Mesothelial cell of epicardium (in vitro differentiated cells): ENCODE measurements at regions not wholly inside any gene's neighbourhood (a gene's known extent, or its start where the extent isn't known, plus 50 kb on each side); places are given as distances from the start of the nearest gene placed in this dataset.

Experiments
- DNase-seq, 2 experiments: peaks; one replicate each; pipeline ENCODE4 v3.0.0; 2021; ENCODE audit warnings: low spot score in 2 of 2; ENCODE audit not compliant: unreplicated experiment in 2 of 2
- H3K27ac Mint-ChIP-seq: 2 replicates; pipeline ENCODE4 v1.8.0; 2021; ENCODE audit warnings: mixed read lengths
- H3K27me3 Mint-ChIP-seq: 2 replicates; pipeline ENCODE4 v1.8.0; 2021; ENCODE audit warnings: low read depth, mixed read lengths
- H3K36me3 Mint-ChIP-seq: 2 replicates; pipeline ENCODE4 v1.8.0; 2021; ENCODE audit warnings: mixed read lengths
- H3K4me1 Mint-ChIP-seq: 2 replicates; pipeline ENCODE4 v1.8.0; 2021; ENCODE audit warnings: mixed read lengths
- H3K4me3 Mint-ChIP-seq: 2 replicates; pipeline ENCODE4 v1.8.0; 2021; ENCODE audit warnings: mild to moderate bottlenecking, moderate library complexity, mixed read lengths
- H3K9me3 Mint-ChIP-seq: 2 replicates; pipeline ENCODE4 v1.8.0; 2021; ENCODE audit warnings: mixed read lengths
- TF ChIP-seq, protein P1 (sequence below): fragments of 200-600 bp; sonication (generic); IDR thresholded peaks from one replicate; pipeline ENCODE4 v1.5.0; 2021; ENCODE audit warnings: antibody characterized with exemption; ENCODE audit not compliant: unreplicated experiment

DNA sequence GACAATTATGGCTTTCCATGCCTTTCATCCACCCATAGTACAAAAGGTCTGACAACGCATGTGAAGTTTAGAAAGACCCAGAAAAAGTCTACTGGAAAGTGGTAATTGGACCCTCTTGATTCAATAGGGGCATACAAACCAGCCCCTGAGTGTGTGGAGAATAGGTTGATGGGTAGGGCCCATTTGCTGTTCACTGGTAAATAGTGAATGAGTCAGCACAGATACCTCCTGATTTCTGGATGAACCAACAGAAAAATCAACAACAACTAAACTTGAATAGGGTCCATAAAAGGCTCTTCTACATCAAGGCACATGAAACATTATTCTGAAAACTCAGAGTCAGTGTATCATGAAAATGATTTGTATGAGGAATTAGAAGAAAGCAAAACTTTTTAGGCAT is 235.4 kb upstream of the SLC35B3 start:
- H3K36me3 Mint-ChIP-seq: no peaks in the 10 kb centered on the region
- no peaks in the 10 kb centered on the region for H3K9me3 Mint-ChIP-seq
- H3K4me3 Mint-ChIP-seq: no peak overlapping the region
- H3K4me1 Mint-ChIP-seq: no peaks in the 10 kb centered on the region
- no peak for DNase-seq
- H3K27me3 Mint-ChIP-seq: no peaks in the 10 kb centered on the region
- TF ChIP-seq, protein P1, sequence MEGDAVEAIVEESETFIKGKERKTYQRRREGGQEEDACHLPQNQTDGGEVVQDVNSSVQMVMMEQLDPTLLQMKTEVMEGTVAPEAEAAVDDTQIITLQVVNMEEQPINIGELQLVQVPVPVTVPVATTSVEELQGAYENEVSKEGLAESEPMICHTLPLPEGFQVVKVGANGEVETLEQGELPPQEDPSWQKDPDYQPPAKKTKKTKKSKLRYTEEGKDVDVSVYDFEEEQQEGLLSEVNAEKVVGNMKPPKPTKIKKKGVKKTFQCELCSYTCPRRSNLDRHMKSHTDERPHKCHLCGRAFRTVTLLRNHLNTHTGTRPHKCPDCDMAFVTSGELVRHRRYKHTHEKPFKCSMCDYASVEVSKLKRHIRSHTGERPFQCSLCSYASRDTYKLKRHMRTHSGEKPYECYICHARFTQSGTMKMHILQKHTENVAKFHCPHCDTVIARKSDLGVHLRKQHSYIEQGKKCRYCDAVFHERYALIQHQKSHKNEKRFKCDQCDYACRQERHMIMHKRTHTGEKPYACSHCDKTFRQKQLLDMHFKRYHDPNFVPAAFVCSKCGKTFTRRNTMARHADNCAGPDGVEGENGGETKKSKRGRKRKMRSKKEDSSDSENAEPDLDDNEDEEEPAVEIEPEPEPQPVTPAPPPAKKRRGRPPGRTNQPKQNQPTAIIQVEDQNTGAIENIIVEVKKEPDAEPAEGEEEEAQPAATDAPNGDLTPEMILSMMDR: no peak
- H3K27ac Mint-ChIP-seq: no peak overlapping the region

DNA sequence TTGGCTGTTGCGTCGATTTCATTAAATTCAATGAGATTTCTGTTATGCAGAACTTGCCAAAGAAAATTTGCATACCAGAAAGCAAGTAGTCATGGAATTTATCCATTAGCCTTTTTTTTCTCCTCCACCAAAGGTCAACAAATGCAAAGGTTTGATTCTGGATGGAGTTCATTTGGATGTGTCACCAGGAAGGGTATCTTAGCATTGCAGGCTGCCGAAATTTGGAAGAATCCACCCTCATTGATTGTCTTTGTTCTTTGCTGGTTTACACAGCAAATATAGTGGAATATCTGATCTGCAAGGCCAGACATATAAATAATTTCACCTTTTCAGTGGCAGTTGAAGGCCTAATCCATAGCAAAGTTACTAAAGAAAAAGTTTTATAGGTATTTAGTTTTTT is 229.4 kb upstream of the SLC35B3 start:
- Mint-ChIP-seq H3K4me1 (peaks cover 5% of the 10 kb centered on the region), H3K4me3 (no peak overlapping the region), H3K9me3 (no peaks in the 10 kb centered on the region), H3K27me3 (no peaks in the 10 kb centered on the region), H3K27ac (no peak overlapping the region), H3K36me3 (no peaks in the 10 kb centered on the region)
- DNase-seq: no peak
- TF ChIP-seq, protein P1: no peak

DNA sequence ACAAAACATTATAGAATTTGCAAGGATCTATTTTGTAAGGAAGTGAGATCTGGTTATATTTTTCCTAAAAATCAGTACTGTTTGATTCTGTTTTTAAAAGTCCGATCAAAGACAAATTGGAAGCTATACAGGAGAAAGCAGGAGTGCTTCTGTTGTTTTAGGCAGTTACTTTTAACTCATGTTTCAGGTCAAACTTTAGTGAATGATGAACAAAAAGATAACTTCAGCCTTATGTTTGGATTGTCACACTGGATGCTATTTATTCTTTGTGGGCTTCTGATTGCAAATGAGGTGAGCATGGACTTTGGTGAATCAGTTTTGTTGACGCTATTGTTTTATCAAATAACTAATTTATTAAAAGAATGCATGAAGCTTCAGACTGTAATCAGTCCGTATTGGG is 228.7 kb upstream of the SLC35B3 start:
- TF ChIP-seq, protein P1: no peak
- peaks cover 5% of the 10 kb centered on the region for H3K4me1 Mint-ChIP-seq
- H3K4me3 Mint-ChIP-seq: no peak overlapping the region
- H3K36me3 Mint-ChIP-seq: no peaks in the 10 kb centered on the region
- DNase-seq: no peak
- H3K27me3 Mint-ChIP-seq: no peaks in the 10 kb centered on the region
- no peak overlapping the region for H3K27ac Mint-ChIP-seq
- H3K9me3 Mint-ChIP-seq: no peaks in the 10 kb centered on the region

DNA sequence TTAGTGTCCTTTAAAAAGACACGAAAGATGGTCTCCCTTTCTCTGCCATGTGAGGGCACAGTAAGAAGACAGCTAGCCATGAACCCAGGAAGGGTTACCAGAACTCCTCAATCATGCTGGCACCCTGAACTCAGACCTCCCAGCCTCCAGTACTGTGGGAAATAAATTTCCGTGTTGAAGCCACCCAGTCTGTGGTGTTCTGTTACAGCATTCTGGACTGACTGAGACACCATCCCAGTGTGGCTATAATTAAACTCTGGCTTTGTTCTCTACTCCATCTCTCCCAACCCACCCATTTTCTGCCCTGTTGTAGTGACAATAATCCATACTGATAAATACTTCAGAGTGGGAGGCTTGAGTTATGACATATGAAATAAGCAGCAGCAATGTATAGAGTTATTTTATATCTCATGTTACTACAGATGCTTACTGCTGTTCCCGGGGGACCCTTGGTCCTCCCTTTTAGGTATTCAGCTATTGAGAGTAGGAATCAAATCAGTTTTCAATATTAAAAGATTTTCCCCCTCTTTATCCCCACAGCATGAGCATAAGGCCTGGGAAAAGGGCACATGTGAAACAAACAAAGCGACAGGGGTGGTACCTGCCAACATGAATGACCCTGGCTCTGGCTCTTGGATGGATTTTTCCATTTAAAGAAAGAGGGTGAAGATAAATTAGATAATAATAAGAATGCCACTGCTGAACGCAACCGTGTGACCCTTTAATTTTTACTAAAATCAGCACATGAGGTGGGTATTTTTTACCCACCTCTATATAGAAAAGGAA is 224.3 kb upstream of the SLC35B3 start:
- no peak for DNase-seq
- Mint-ChIP-seq H3K4me1 (peaks cover 19% of the 10 kb centered on the region), H3K36me3 (no peaks in the 10 kb centered on the region), H3K4me3 (no peak overlapping the region), H3K27me3 (no peaks in the 10 kb centered on the region), H3K9me3 (no peaks in the 10 kb centered on the region), H3K27ac (no peak overlapping the region)
- TF ChIP-seq, protein P1: no peak

DNA sequence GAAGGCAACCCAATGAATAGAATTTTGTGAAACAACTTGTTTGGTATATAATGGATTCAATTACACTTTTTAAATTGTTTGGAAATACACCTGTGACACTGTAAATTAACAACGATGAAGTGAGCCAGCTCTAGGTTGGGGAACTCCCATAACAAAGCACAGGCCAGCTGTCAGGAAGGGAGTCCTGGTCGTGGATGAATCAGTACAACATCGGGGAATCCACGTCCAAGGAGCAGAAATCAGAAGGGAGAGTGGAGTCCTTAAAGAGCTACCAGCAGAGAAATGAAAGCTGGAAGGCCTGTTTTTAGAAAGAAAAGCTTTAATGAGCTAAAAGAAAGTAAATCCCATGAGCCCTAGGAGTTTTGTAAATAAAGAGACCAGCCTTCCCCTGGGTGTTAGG is 223.1 kb upstream of the SLC35B3 start:
- no peak for DNase-seq
- H3K4me3 Mint-ChIP-seq: no peak overlapping the region
- H3K27me3 Mint-ChIP-seq: no peaks in the 10 kb centered on the region
- peaks cover 19% of the 10 kb centered on the region for H3K4me1 Mint-ChIP-seq
- no peaks in the 10 kb centered on the region for H3K36me3 Mint-ChIP-seq
- TF ChIP-seq, protein P1: no peak
- peak overlapping the region; percentile 80 for H3K27ac Mint-ChIP-seq
- no peaks in the 10 kb centered on the region for H3K9me3 Mint-ChIP-seq
